ENCODE measurements at regions not wholly inside any gene's neighbourhood (a gene's known extent, or its start where the extent isn't known, plus 50 kb on each side); places are given as distances from the start of the nearest gene placed in this dataset.
"Not testable (repeated sequence)": the region's sequence is repeated elsewhere in the genome, so short reads cannot be mapped to it uniquely, and the experiment has no call there.

DNA sequence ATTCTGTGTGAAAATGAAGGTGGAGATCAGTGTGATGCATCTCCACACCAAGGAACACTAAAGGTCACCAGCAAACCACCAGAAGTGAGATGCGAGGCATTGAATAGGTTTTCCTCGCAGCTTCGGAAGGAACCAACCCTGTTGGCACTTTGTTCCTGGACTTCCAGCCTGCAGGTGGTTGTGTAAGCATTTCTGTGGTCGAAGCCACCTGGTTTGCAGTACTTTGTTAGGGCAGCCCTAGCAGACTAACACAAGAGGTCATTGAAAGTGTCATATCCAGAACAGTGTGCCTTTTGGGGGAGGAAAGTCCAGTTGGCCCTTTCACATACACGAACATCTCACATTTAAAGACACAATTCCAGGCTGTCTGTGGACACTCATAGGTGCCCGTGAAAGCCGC lies 237.2 kb upstream of the PLGLB1 start:
- not testable (repeated sequence) for TF ChIP-seq CTCF (IDR thresholded peaks at IDR 0.05; ENCODE audit: low read length); EZH2 (IDR thresholded peaks at IDR 0.05; ENCODE audit: borderline replicate concordance, low read length)
